Trophoblast cell (in vitro differentiated cells and primary cell): ENCODE measurements at regions not wholly inside any gene's neighbourhood (a gene's known extent, or its start where the extent isn't known, plus 50 kb on each side); places are given as distances from the start of the nearest gene placed in this dataset.

ENCODE experiments used
- DNase-seq, 2 donors: peaks; one replicate each; pipeline ENCODE4 v3.0.0-alpha.2; 2016
- H2AFZ ChIP-seq: 2 replicates; pipeline ENCODE4 v1.6.1; 2013; ENCODE audit warnings: low read length, moderate library complexity, mild to moderate bottlenecking; ENCODE audit not compliant: insufficient read depth, poor library complexity
- H2AK5ac ChIP-seq: 2 replicates; pipeline ENCODE4 v1.6.1; 2013; ENCODE audit warnings: mild to moderate bottlenecking, low read length
- H2BK120ac ChIP-seq: 2 replicates; pipeline ENCODE4 v1.6.1; 2013; ENCODE audit warnings: low read length, mild to moderate bottlenecking, moderate library complexity; ENCODE audit not compliant: insufficient read depth, poor library complexity
- H2BK12ac ChIP-seq: 2 replicates; pipeline ENCODE4 v1.6.1; 2013; ENCODE audit warnings: mild to moderate bottlenecking, low read length, moderate library complexity
- H2BK5ac ChIP-seq: 2 replicates; pipeline ENCODE4 v1.6.1; 2013; ENCODE audit warnings: low read length, low read depth, moderate library complexity, mild to moderate bottlenecking; ENCODE audit not compliant: poor library complexity
- H3K14ac ChIP-seq: 2 replicates; pipeline ENCODE4 v1.6.1; 2013; ENCODE audit warnings: mild to moderate bottlenecking, low read length
- H3K18ac ChIP-seq: 2 replicates; pipeline ENCODE4 v1.6.1; 2013; ENCODE audit warnings: mild to moderate bottlenecking, low read length
- H3K23ac ChIP-seq: 2 replicates; pipeline ENCODE4 v1.6.1; 2013; ENCODE audit warnings: low read length
- H3K27ac ChIP-seq: 2 replicates; pipeline ENCODE4 v1.5.1; 2013; ENCODE audit warnings: low read depth, mild to moderate bottlenecking, inconsistent platforms, low read length, moderate library complexity
- H3K27me3 ChIP-seq: 2 replicates; pipeline ENCODE4 v1.6.1; 2013; ENCODE audit warnings: inconsistent platforms, mild to moderate bottlenecking, low read length, moderate library complexity; ENCODE audit not compliant: insufficient read depth
- H3K36me3 ChIP-seq, 2 experiments: 1 replicate in 1 of 2; 2 replicates in 1 of 2; pipeline ENCODE4 v1.6.1; 2013; ENCODE audit warnings: low read length in 2 of 2, mild to moderate bottlenecking in 2 of 2, moderate library complexity in 1 of 2; ENCODE audit not compliant: insufficient read depth in 2 of 2, control insufficient read depth in 1 of 2
- H3K4ac ChIP-seq: 2 replicates; pipeline ENCODE4 v1.6.1; 2013; ENCODE audit warnings: low read depth, mild to moderate bottlenecking, low read length, moderate library complexity
- H3K4me1 ChIP-seq, 2 experiments: 1 replicate in 1 of 2; 2 replicates in 1 of 2; pipeline ENCODE4 v1.6.1; 2013; ENCODE audit warnings: low read length in 2 of 2, mild to moderate bottlenecking in 2 of 2, moderate library complexity in 1 of 2; ENCODE audit not compliant: insufficient read depth in 2 of 2, control insufficient read depth in 1 of 2
- H3K4me2 ChIP-seq: 2 replicates; pipeline ENCODE4 v1.6.1; 2013; ENCODE audit warnings: inconsistent platforms, mild to moderate bottlenecking, low read length, moderate library complexity
- H3K4me3 ChIP-seq: 2 replicates; pipeline ENCODE4 v1.5.1; 2013; ENCODE audit warnings: mild to moderate bottlenecking, low read depth, low read length, inconsistent platforms
- H3K79me1 ChIP-seq: one replicate; pipeline ENCODE4 v1.6.1; 2013; ENCODE audit warnings: low read length
- H3K79me2 ChIP-seq: 2 replicates; pipeline ENCODE4 v1.6.1; 2013; ENCODE audit warnings: low read length, mild to moderate bottlenecking; ENCODE audit not compliant: control insufficient read depth, insufficient read depth, poor library complexity
- H3K9ac ChIP-seq: 2 replicates; pipeline ENCODE4 v1.6.1; 2013; ENCODE audit warnings: mild to moderate bottlenecking, low read length
- H3K9me3 ChIP-seq: 2 replicates; pipeline ENCODE4 v1.6.1; 2013; ENCODE audit warnings: low read depth, mild to moderate bottlenecking, control low read depth, inconsistent platforms, low read length; ENCODE audit not compliant: insufficient read depth
- H4K12ac ChIP-seq: 2 replicates; pipeline ENCODE4 v1.6.1; 2013; ENCODE audit warnings: low read depth, mild to moderate bottlenecking, low read length, moderate library complexity
- H4K8ac ChIP-seq: 2 replicates; pipeline ENCODE4 v1.6.1; 2013; ENCODE audit warnings: low read depth, mild to moderate bottlenecking, low read length, moderate library complexity
- H4K91ac ChIP-seq: one replicate; pipeline ENCODE4 v1.6.1; 2013; ENCODE audit warnings: low read depth, mild to moderate bottlenecking, low read length, moderate library complexity
- WGBS: extraction: QIAGEN DNeasy Blood & Tissue Kit; methylation state at CpG from one replicate; pipeline ENCODE4 v1.1.7; 2013; ENCODE audit warnings: missing lambda C conversion rate; ENCODE audit not compliant: insufficient read length, insufficient coverage; ENCODE audit errors: extremely low coverage; 5-methylcytosine and 5-hydroxymethylcytosine counted together

GRCh38 chr6:155850408-155850841, 394.8 kb upstream of the NOX3 start:
- Histone ChIP-seq H3K23ac (no peak overlapping the region), H4K8ac (no peak overlapping the region), H3K79me1 (no peaks in the 10 kb centered on the region), H2BK5ac (no peak overlapping the region), H3K9me3 (no peaks in the 10 kb centered on the region), H3K27ac (no peak overlapping the region), H3K4me2 (no peak overlapping the region), H2AFZ (no peak overlapping the region), H3K4me1 (no peaks in the 10 kb centered on the region), H3K14ac (no peak overlapping the region), H3K9ac (no peak overlapping the region), H3K18ac (no peak overlapping the region), H2BK12ac (no peak overlapping the region), H2BK120ac (no peak overlapping the region), H4K91ac (no peak overlapping the region), H3K36me3 (no peaks in the 10 kb centered on the region), H4K12ac (no peak overlapping the region), H3K4me3 (no peak overlapping the region), H3K4ac (no peak overlapping the region), H2AK5ac (no peak overlapping the region), H3K27me3 (no peaks in the 10 kb centered on the region), H3K79me2 (no peaks in the 10 kb centered on the region)
- WGBS = no CpG with 5 or more reads among the region's 5 CpGs
- no peak for DNase-seq

GRCh38 chr6:155847711-155848110, 392.1 kb upstream of the NOX3 start:
- H3K23ac ChIP-seq = no peak overlapping the region
- H3K79me2 ChIP-seq = no peaks in the 10 kb centered on the region
- no peak overlapping the region for H2AFZ ChIP-seq
- no peak overlapping the region for H2BK12ac ChIP-seq
- H3K4ac ChIP-seq = no peak overlapping the region
- no peak overlapping the region for H3K4me2 ChIP-seq
- H4K12ac ChIP-seq = no peak overlapping the region
- no peak overlapping the region for H2BK5ac ChIP-seq
- H3K79me1 ChIP-seq = no peaks in the 10 kb centered on the region
- H3K14ac ChIP-seq = no peak overlapping the region
- H3K18ac ChIP-seq = no peak overlapping the region
- no peak overlapping the region for H3K27ac ChIP-seq
- H3K36me3 ChIP-seq = no peaks in the 10 kb centered on the region
- H2BK120ac ChIP-seq = no peak overlapping the region
- H3K9me3 ChIP-seq = no peaks in the 10 kb centered on the region
- WGBS = no CpG with 5 or more reads among the region's 5 CpGs
- no peak overlapping the region for H3K9ac ChIP-seq
- DNase-seq = no peak
- H3K4me1 ChIP-seq = no peaks in the 10 kb centered on the region
- no peaks in the 10 kb centered on the region for H3K27me3 ChIP-seq
- no peak overlapping the region for H4K8ac ChIP-seq
- H3K4me3 ChIP-seq = no peak overlapping the region
- no peak overlapping the region for H2AK5ac ChIP-seq
- H4K91ac ChIP-seq = no peak overlapping the region

GRCh38 chr6:155837474-155837873, 381.8 kb upstream of the NOX3 start:
- WGBS = no CpG with 5 or more reads among the region's 4 CpGs
- Histone ChIP-seq H3K4me1 (no peaks in the 10 kb centered on the region), H3K14ac (no peak overlapping the region), H2AK5ac (no peak overlapping the region), H4K8ac (no peak overlapping the region), H3K4me2 (no peak overlapping the region), H3K4ac (no peak overlapping the region), H3K27me3 (no peaks in the 10 kb centered on the region), H3K4me3 (no peak overlapping the region), H2BK120ac (no peak overlapping the region), H2AFZ (no peak overlapping the region), H3K79me1 (no peaks in the 10 kb centered on the region), H3K9me3 (no peaks in the 10 kb centered on the region), H2BK12ac (no peak overlapping the region), H3K23ac (no peak overlapping the region), H3K9ac (no peak overlapping the region), H3K36me3 (no peaks in the 10 kb centered on the region), H3K79me2 (no peaks in the 10 kb centered on the region), H3K27ac (no peak overlapping the region), H4K91ac (no peak overlapping the region), H4K12ac (no peak overlapping the region), H2BK5ac (no peak overlapping the region), H3K18ac (no peak overlapping the region)
- no peak for DNase-seq

- WGBS = no CpG with 5 or more reads among the region's 4 CpGs
- Histone ChIP-seq H3K9me3 (no peaks in the 10 kb centered on the region), H3K4me2 (no peak overlapping the region), H2BK120ac (no peak overlapping the region), H3K4me3 (no peak overlapping the region), H4K12ac (no peak overlapping the region), H3K23ac (no peak overlapping the region), H2AFZ (no peak overlapping the region), H3K27ac (no peak overlapping the region), H2AK5ac (no peak overlapping the region), H2BK5ac (no peak overlapping the region), H3K36me3 (no peaks in the 10 kb centered on the region), H3K79me1 (no peaks in the 10 kb centered on the region), H3K27me3 (no peaks in the 10 kb centered on the region), H3K79me2 (no peaks in the 10 kb centered on the region), H4K8ac (no peak overlapping the region), H3K14ac (no peak overlapping the region), H3K4me1 (no peaks in the 10 kb centered on the region), H3K9ac (no peak overlapping the region), H4K91ac (no peak overlapping the region), H3K18ac (no peak overlapping the region), H2BK12ac (no peak overlapping the region), H3K4ac (no peak overlapping the region)
- no peak for DNase-seq
These were observed 377.0 kb upstream of the NOX3 start for GRCh38 chr6:155832596-155832995.
